Ishikawa (cell line): ENCODE measurements at regions not wholly inside any gene's neighbourhood (a gene's known extent, or its start where the extent isn't known, plus 50 kb on each side); places are given as distances from the start of the nearest gene placed in this dataset.

Experiments
- CEBPB ChIP-seq: IDR thresholded peaks from 2 replicates; pipeline ENCODE4 v1.6.1; 2012
- CREB1 ChIP-seq: IDR thresholded peaks from 2 replicates; pipeline ENCODE4 v1.6.1; 2012; ENCODE audit warnings: low read depth
- EGR1 ChIP-seq: IDR thresholded peaks from 2 replicates; pipeline ENCODE4 v1.6.1; 2012
- EP300 ChIP-seq: IDR thresholded peaks from 2 replicates; pipeline ENCODE4 v1.6.1; 2012; ENCODE audit warnings: borderline replicate concordance
- FOXM1 ChIP-seq: IDR thresholded peaks from 2 replicates; pipeline ENCODE4 v1.6.1; 2012; ENCODE audit warnings: low read depth, borderline replicate concordance
- NFIC ChIP-seq: IDR thresholded peaks from 2 replicates; pipeline ENCODE4 v1.6.1; 2012
- RAD21 ChIP-seq: IDR thresholded peaks from 2 replicates; pipeline ENCODE4 v1.6.1; 2012; ENCODE audit warnings: low read depth
- TAF1 ChIP-seq: IDR thresholded peaks from 2 replicates; pipeline ENCODE4 v1.6.1; 2012; ENCODE audit warnings: low read depth, mild to moderate bottlenecking
- TCF12 ChIP-seq: IDR thresholded peaks from 2 replicates; pipeline ENCODE4 v1.6.1; 2012; ENCODE audit warnings: low read depth
- TEAD4 ChIP-seq: IDR thresholded peaks from 2 replicates; pipeline ENCODE4 v1.6.1; 2012
- USF1 ChIP-seq: IDR thresholded peaks from 2 replicates; pipeline ENCODE4 v1.6.1; 2012
- YY1 ChIP-seq: IDR thresholded peaks from 2 replicates; pipeline ENCODE4 v1.6.1; 2012; ENCODE audit warnings: low read depth
- ZBTB7A ChIP-seq: IDR thresholded peaks from 2 replicates; pipeline ENCODE4 v1.6.1; 2012; ENCODE audit warnings: low read depth
- TF ChIP-seq, protein P1 (sequence below): IDR thresholded peaks from 2 replicates; pipeline ENCODE4 v1.6.1; 2012; ENCODE audit warnings: low read depth, mild to moderate bottlenecking

- no peak for TF ChIP-seq TAF1
- TF ChIP-seq NFIC: no peak
- TF ChIP-seq TEAD4: no peak
- TF ChIP-seq, protein P1, sequence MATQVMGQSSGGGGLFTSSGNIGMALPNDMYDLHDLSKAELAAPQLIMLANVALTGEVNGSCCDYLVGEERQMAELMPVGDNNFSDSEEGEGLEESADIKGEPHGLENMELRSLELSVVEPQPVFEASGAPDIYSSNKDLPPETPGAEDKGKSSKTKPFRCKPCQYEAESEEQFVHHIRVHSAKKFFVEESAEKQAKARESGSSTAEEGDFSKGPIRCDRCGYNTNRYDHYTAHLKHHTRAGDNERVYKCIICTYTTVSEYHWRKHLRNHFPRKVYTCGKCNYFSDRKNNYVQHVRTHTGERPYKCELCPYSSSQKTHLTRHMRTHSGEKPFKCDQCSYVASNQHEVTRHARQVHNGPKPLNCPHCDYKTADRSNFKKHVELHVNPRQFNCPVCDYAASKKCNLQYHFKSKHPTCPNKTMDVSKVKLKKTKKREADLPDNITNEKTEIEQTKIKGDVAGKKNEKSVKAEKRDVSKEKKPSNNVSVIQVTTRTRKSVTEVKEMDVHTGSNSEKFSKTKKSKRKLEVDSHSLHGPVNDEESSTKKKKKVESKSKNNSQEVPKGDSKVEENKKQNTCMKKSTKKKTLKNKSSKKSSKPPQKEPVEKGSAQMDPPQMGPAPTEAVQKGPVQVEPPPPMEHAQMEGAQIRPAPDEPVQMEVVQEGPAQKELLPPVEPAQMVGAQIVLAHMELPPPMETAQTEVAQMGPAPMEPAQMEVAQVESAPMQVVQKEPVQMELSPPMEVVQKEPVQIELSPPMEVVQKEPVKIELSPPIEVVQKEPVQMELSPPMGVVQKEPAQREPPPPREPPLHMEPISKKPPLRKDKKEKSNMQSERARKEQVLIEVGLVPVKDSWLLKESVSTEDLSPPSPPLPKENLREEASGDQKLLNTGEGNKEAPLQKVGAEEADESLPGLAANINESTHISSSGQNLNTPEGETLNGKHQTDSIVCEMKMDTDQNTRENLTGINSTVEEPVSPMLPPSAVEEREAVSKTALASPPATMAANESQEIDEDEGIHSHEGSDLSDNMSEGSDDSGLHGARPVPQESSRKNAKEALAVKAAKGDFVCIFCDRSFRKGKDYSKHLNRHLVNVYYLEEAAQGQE: no peak
- no peak for TF ChIP-seq RAD21
- no peak for TF ChIP-seq YY1
Observed at GRCh38 chr12:69131077-69131476, 108.3 kb upstream of the CPSF6 start.

DNA sequence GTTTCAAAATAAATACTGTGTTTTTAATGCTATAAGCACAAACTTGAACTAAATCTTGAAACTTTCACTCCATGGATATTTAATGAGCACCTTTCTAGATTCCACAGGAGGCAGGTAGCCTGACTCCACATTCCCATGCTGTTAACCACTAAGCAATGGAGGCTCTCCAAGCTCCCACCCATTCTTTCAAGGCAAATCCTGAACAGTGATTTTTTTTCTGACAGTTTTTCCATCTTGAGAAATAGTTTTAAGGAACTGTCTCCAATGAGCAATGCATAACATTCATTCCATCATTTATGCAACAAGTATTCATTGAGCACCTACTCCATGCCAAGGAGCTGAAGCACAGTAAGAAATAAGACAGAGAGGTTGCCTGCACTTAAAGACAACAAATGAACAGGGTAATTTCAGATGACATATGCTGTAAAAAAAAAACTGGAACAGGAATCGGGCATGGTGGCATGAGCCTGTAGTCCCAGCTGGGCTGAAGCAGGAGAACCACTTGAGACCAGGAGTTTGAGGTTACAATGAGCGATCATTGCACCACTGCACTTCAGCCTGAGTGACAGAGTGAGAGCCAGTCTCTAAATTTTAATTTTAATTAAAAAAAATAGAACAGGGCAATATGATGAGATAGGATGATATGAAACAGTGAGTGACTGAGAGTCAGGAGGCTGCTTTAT, 102.3 kb upstream of the CPSF6 start:
- TF ChIP-seq FOXM1 (no peak), NFIC (no peak), CREB1 (no peak), USF1 (no peak), YY1 (no peak), RAD21 (no peak), TCF12 (no peak)

- TF ChIP-seq, protein P1: no peak
- TF ChIP-seq NFIC (no peak), RAD21 (no peak), TEAD4 (no peak), EGR1 (no peak), USF1 (no peak), CEBPB (no peak)
Observed at GRCh38 chr12:69141074-69141473, 98.3 kb upstream of the CPSF6 start.

GRCh38 chr12:69149270-69149669, 90.1 kb upstream of the CPSF6 start:
- TF ChIP-seq RAD21 (no peak), TEAD4 (no peak), YY1 (no peak), USF1 (no peak), EP300 (no peak), TAF1 (no peak), EGR1 (no peak), NFIC (no peak)
- TF ChIP-seq, protein P1: no peak

- TF ChIP-seq ZBTB7A (no peak), TAF1 (no peak), USF1 (peak; percentile 30; the same call in 1 of the 2 replicates), YY1 (no peak), EGR1 (no peak), CEBPB (no peak)
Observed at GRCh38 chr12:69150083-69150795, 89.1 kb upstream of the CPSF6 start.
